Tibial artery (tissue), 4 donors: ENCODE measurements at regions not wholly inside any gene's neighbourhood (a gene's known extent, or its start where the extent isn't known, plus 50 kb on each side); places are given as distances from the start of the nearest gene placed in this dataset.

Experiments used
- DNase-seq, 2 donors: peaks; one replicate each; pipeline ENCODE4 v3.0.0-alpha.2; 2019
- H3K27ac ChIP-seq, 2 donors: fragments of 200-600 bp; sonication (generic) in 1 of 2; 1 replicate in 1 of 2; 2 replicates in 1 of 2; pipeline ENCODE4 v1.5.1; 2018 to 2019; ENCODE audit warnings: mild to moderate bottlenecking in 1 of 2
- H3K27me3 ChIP-seq, 2 donors: fragments of 200-600 bp; sonication (generic) in 1 of 2; one replicate each; pipeline versions ENCODE4 v1.5.1 to v1.6.0; 2016 to 2019
- H3K36me3 ChIP-seq, 3 donors: fragments of 200-600 bp; sonication (generic) in 2 of 3; one replicate each; pipeline ENCODE4 v1.5.1; 2016 to 2019; ENCODE audit warnings: mild to moderate bottlenecking in 2 of 3
- H3K4me1 ChIP-seq, 4 donors: fragments of 200-600 bp; sonication (generic) in 2 of 4; 1 replicate in 3 of 4; 2 replicates in 1 of 4; pipeline ENCODE4 v1.5.1; 2016 to 2019
- H3K4me3 ChIP-seq, 2 donors: fragments of 200-600 bp; sonication (generic) in 1 of 2; 1 replicate in 1 of 2; 2 replicates in 1 of 2; pipeline ENCODE4 v1.5.1; 2018 to 2019; ENCODE audit warnings: mild to moderate bottlenecking in 2 of 2
- H3K9me3 ChIP-seq, 3 donors: fragments of 200-600 bp; sonication (generic) in 1 of 3; one replicate each; pipeline ENCODE4 v1.5.1; 2016 to 2019
- CTCF ChIP-seq, 2 experiments: fragments of 200-600 bp in 1 of 2; fragments of 450-650 bp in 1 of 2; IDR thresholded peaks; one replicate each; pipeline ENCODE4 v1.5.1; 2017 to 2019; ENCODE audit warnings: antibody characterized with exemption in 2 of 2, mild to moderate bottlenecking in 1 of 2, moderate library complexity in 1 of 2
- intact Hi-C: fragments of 100-400 bp; cut with DNase I; formaldehyde crosslinking; loops from one replicate; pipeline ENCODE4 v1.15.0; 2023; ENCODE audit warnings: low total_unique reads

GRCh38 chr5:34589832-34590231 is 66.3 kb upstream of the RAI14 start:
- intact Hi-C loops: no loop called here
- Histone ChIP-seq H3K36me3 (no peaks in the 10 kb centered on the region), H3K9me3 (no peaks in the 10 kb centered on the region), H3K27ac (no peak overlapping the region), H3K4me3 (no peak overlapping the region), H3K27me3 (no peaks in the 10 kb centered on the region), H3K4me1 (no peaks in the 10 kb centered on the region)
- no peak for DNase-seq
- no peak for TF ChIP-seq CTCF (IDR thresholded peaks at IDR 0.05)

- H3K9me3 ChIP-seq: no peaks in the 10 kb centered on the region
- H3K4me1 ChIP-seq: peaks cover 0 to 1% (median under 1%) of the 10 kb centered on the region in 4 donors
- H3K36me3 ChIP-seq: no peaks in the 10 kb centered on the region
- TF ChIP-seq CTCF (IDR thresholded peaks at IDR 0.05): no peak
- H3K4me3 ChIP-seq: no peak overlapping the region
- H3K27me3 ChIP-seq: no peaks in the 10 kb centered on the region
- no peak for DNase-seq
- intact Hi-C loops: no loop called here
- H3K27ac ChIP-seq: no peak overlapping the region
Observed at GRCh38 chr5:34591723-34592122, 64.4 kb upstream of the RAI14 start.

- no peaks in the 10 kb centered on the region for H3K27me3 ChIP-seq
- no peak for DNase-seq
- H3K27ac ChIP-seq: peak overlapping the region in 1 of 2 donors; percentile 29
- peaks cover 0 to 30% (median 15%) of the 10 kb centered on the region in 4 donors for H3K4me1 ChIP-seq
- intact Hi-C loops: no loop called here
- H3K4me3 ChIP-seq: no peak overlapping the region
- no peaks in the 10 kb centered on the region for H3K9me3 ChIP-seq
- no peaks in the 10 kb centered on the region for H3K36me3 ChIP-seq
- TF ChIP-seq CTCF (IDR thresholded peaks at IDR 0.05): no peak
Observed at GRCh38 chr5:34597034-34598027, 58.8 kb upstream of the RAI14 start.

GRCh38 chr5:34598177-34598794 is 57.8 kb upstream of the RAI14 start:
- Histone ChIP-seq H3K27me3 (no peaks in the 10 kb centered on the region), H3K4me3 (no peak overlapping the region), H3K27ac (no peak overlapping the region), H3K9me3 (no peaks in the 10 kb centered on the region), H3K36me3 (no peaks in the 10 kb centered on the region), H3K4me1 (peaks cover 0 to 30% (median 15%) of the 10 kb centered on the region in 4 donors)
- intact Hi-C loops: no loop called here
- peak in 1 of 2 donors; percentile 29 for DNase-seq
- no peak for TF ChIP-seq CTCF (IDR thresholded peaks at IDR 0.05)

- no peak for DNase-seq
- Histone ChIP-seq H3K27me3 (no peaks in the 10 kb centered on the region), H3K27ac (no peak overlapping the region), H3K4me3 (no peak overlapping the region), H3K4me1 (peaks cover 0 to 30% (median 15%) of the 10 kb centered on the region in 4 donors), H3K9me3 (no peaks in the 10 kb centered on the region), H3K36me3 (no peaks in the 10 kb centered on the region)
- TF ChIP-seq CTCF (IDR thresholded peaks at IDR 0.05): no peak
- intact Hi-C loops: no loop called here
Observed at GRCh38 chr5:34599471-34600117, 56.5 kb upstream of the RAI14 start.
